Endothelial cell of umbilical vein (primary cell): ENCODE measurements at regions not wholly inside any gene's neighbourhood (a gene's known extent, or its start where the extent isn't known, plus 50 kb on each side); places are given as distances from the start of the nearest gene placed in this dataset.

Source experiments
- BruUV-seq: library from RNA; stranded (reverse); fragments of 400-500 nt; replicated peaks from 2 replicates; lab custom pipeline; 2021; lab: Mats Ljungman, UMichigan
- CTCF ChIA-PET: fragments of 300-600, 350-600 bp; sonication (Branson Sonifier 250); formaldehyde crosslinking; loops from one replicate; lab custom pipeline; 2021; ENCODE audit warnings: antibody characterized with exemption, inconsistent platforms; lab: Charles Lee
- POLR2A ChIA-PET: fragments of 300-600, 350-600 bp; sonication (Branson Sonifier 250); formaldehyde crosslinking; loops from one replicate; lab custom pipeline; 2021; ENCODE audit warnings: antibody characterized with exemption, inconsistent platforms; lab: Charles Lee
- DNase-seq: peaks from one replicate; pipeline ENCODE4 v3.0.0-alpha.2; 2011; ENCODE audit warnings: low read depth, low spot score
- FAIRE-seq: peaks from 2 replicates; lab custom pipeline; 2011; peaks lifted over from hg19 to GRCh38; lab: Jason Lieb, UNC
- H2AFZ ChIP-seq: 2 replicates; pipeline ENCODE4 v1.6.0; 2012; ENCODE audit warnings: low read depth, low read length, control low read depth, inconsistent platforms
- H3K27ac ChIP-seq: 2 replicates; pipeline ENCODE4 v1.5.1; 2011; ENCODE audit warnings: low read depth, mild to moderate bottlenecking, control low read depth, low read length, moderate library complexity; ENCODE audit not compliant: insufficient read depth
- H3K27me3 ChIP-seq, 2 experiments: 2 replicates each; pipeline versions ENCODE4 v1.6.0 to v1.6.1; 2011; ENCODE audit warnings: low read length in 2 of 2, mixed read lengths in 1 of 2; ENCODE audit not compliant: control insufficient read depth in 2 of 2, insufficient read depth in 2 of 2
- H3K36me3 ChIP-seq, 2 experiments: 2 replicates in 1 of 2; 3 replicates in 1 of 2; pipeline ENCODE4 v1.5.1; 2011; ENCODE audit warnings: low read length in 2 of 2, mild to moderate bottlenecking in 1 of 2, moderate library complexity in 1 of 2; ENCODE audit not compliant: control insufficient read depth in 2 of 2, insufficient read depth in 2 of 2; ENCODE audit errors: extremely low read depth in 1 of 2
- H3K4me1 ChIP-seq: 3 replicates; pipeline ENCODE4 v1.5.1; 2011; ENCODE audit warnings: mild to moderate bottlenecking, low read length; ENCODE audit not compliant: control insufficient read depth, insufficient read depth; ENCODE audit errors: extremely low read depth
- H3K4me2 ChIP-seq: 2 replicates; pipeline ENCODE4 v1.6.1; 2011; ENCODE audit warnings: low read length, control low read depth, mixed read lengths; ENCODE audit not compliant: insufficient read depth
- H3K4me3 ChIP-seq, 3 experiments: fragments of 200-600 bp in 1 of 3; sonication (generic), shearing (Covaris generic) in 1 of 3; replicated peaks in 1 of 3; 2 replicates each; pipeline ENCODE4 v1.5.1; 2011 to 2016; ENCODE audit warnings: control low read depth in 3 of 3, low read length in 3 of 3, mild to moderate bottlenecking in 2 of 3, inconsistent platforms in 1 of 3, low read depth in 1 of 3, moderate library complexity in 1 of 3; ENCODE audit not compliant: insufficient read depth in 1 of 3
- H3K79me2 ChIP-seq: 2 replicates; pipeline ENCODE4 v1.6.0; 2012; ENCODE audit warnings: low read length, inconsistent platforms; ENCODE audit not compliant: control insufficient read depth, insufficient read depth
- H3K9ac ChIP-seq: replicated peaks from 2 replicates; pipeline ENCODE3; 2011; ENCODE audit warnings: low read length, control low read depth; ENCODE audit not compliant: insufficient read depth; ENCODE audit errors: extremely low read depth
- H3K9me1 ChIP-seq: replicated peaks from 3 replicates; pipeline ENCODE4 v1.6.0; 2011; ENCODE audit warnings: mild to moderate bottlenecking, low read length; ENCODE audit not compliant: control insufficient read depth, insufficient read depth; ENCODE audit errors: extremely low read depth
- H3K9me3 ChIP-seq: replicated peaks from 2 replicates; pipeline ENCODE4 v1.5.1; 2012; ENCODE audit warnings: low read length, inconsistent platforms; ENCODE audit not compliant: control insufficient read depth, insufficient read depth
- H4K20me1 ChIP-seq: replicated peaks from 2 replicates; pipeline ENCODE3; 2011; ENCODE audit warnings: mild to moderate bottlenecking, low read length; ENCODE audit not compliant: control insufficient read depth, insufficient read depth; ENCODE audit errors: extremely low read depth
- CTCF ChIP-seq, 2 donors: IDR thresholded peaks; 1 replicate in 1 of 2; 2 replicates in 1 of 2; pipeline ENCODE4 v1.5.1; 2011; ENCODE audit warnings: low read length in 2 of 2, mild to moderate bottlenecking in 2 of 2, moderate library complexity in 2 of 2, control low read depth in 1 of 2, inconsistent platforms in 1 of 2, low read depth in 1 of 2; ENCODE audit not compliant: insufficient read depth in 1 of 2; ENCODE audit errors: extremely low read depth in 1 of 2
- EZH2 ChIP-seq: IDR thresholded peaks from 2 replicates; pipeline ENCODE4 v1.6.1; 2012; ENCODE audit warnings: borderline replicate concordance, low read depth, mild to moderate bottlenecking, moderate library complexity, low read length, inconsistent platforms; ENCODE audit not compliant: severe bottlenecking
- FOS ChIP-seq: IDR thresholded peaks from 2 replicates; pipeline ENCODE4 v1.6.1; 2011; ENCODE audit warnings: mild to moderate bottlenecking, low read length, moderate library complexity, borderline replicate concordance; ENCODE audit not compliant: insufficient read depth
- GATA2 ChIP-seq: IDR thresholded peaks from 2 replicates; pipeline ENCODE4 v1.7.0; 2011; ENCODE audit warnings: low read depth, mild to moderate bottlenecking, moderate library complexity, mixed read lengths, low read length; ENCODE audit not compliant: insufficient read length, insufficient read depth
- JUN ChIP-seq: IDR thresholded peaks from 2 replicates; pipeline ENCODE4 v1.6.1; 2011; ENCODE audit warnings: borderline replicate concordance, low read depth; ENCODE audit not compliant: insufficient read length, insufficient read depth
- MAX ChIP-seq: IDR thresholded peaks from 2 replicates; pipeline ENCODE4 v1.6.1; 2011; ENCODE audit not compliant: insufficient read depth, insufficient read length
- MYC ChIP-seq: IDR thresholded peaks from one replicate; pipeline ENCODE4 v1.6.1; 2011; ENCODE audit warnings: mild to moderate bottlenecking, low read depth, low read length
- POLR2A ChIP-seq: IDR thresholded peaks from 2 replicates; pipeline ENCODE4 v1.6.1; 2012; ENCODE audit warnings: low read depth, mild to moderate bottlenecking, control low read depth, low read length
- POLR2AphosphoS5 ChIP-seq: IDR thresholded peaks from 2 replicates; pipeline ENCODE4 v1.6.1; 2012; ENCODE audit warnings: low read depth, mild to moderate bottlenecking, control low read depth, low read length, moderate library complexity; ENCODE audit not compliant: insufficient read depth
- dilution Hi-C: fragments of 300-500 bp; cut with MboI; formaldehyde crosslinking; loops from one replicate; pipeline ENCODE4 v1.15.0; 2019; ENCODE audit warnings: low sequenced_read_pairs; ENCODE audit not compliant: extremely low pct_ligation_motif_present
- intact Hi-C: fragments of 100-400 bp; cut with micrococcal nuclease; formaldehyde crosslinking; loops from one replicate; pipeline ENCODE4 v1.10.0; 2022

- no peak overlapping the region for H3K4me3 ChIP-seq
- H3K36me3 ChIP-seq = no peaks in the 10 kb centered on the region
- H3K9ac ChIP-seq = no peak overlapping the region
- no peak overlapping the region for H3K4me2 ChIP-seq
- H3K27me3 ChIP-seq = no peaks in the 10 kb centered on the region
- no peak overlapping the region for H2AFZ ChIP-seq
- H3K27ac ChIP-seq = no peak overlapping the region
- DNase-seq = no peak
- H3K79me2 ChIP-seq = no peaks in the 10 kb centered on the region
- ChIA-PET POLR2A (no interaction called here), CTCF (no interaction called here)
- no peak for FAIRE-seq
- dilution Hi-C loops (no loop called here), intact Hi-C loops (no loop called here)
- H3K9me1 ChIP-seq = no peaks in the 10 kb centered on the region
- TF ChIP-seq EZH2 (no peak), POLR2A (no peak), GATA2 (no peak), MYC (no peak), POLR2AphosphoS5 (no peak), CTCF (IDR thresholded peaks at IDR 0.05; ENCODE audit: extremely low read depth in 1 of 2, insufficient read depth in 1 of 2, low read depth in 1 of 2, low read length in 2 of 2) (no peak), FOS (no peak), MAX (no peak), JUN (no peak)
- H3K9me3 ChIP-seq = no peaks in the 10 kb centered on the region
- H3K4me1 ChIP-seq = no peaks in the 10 kb centered on the region
- H4K20me1 ChIP-seq = no peaks in the 10 kb centered on the region
- no TSS peak for BruUV-seq
Observed at GRCh38 chr13:88395804-88396203, 724.6 kb downstream of the SLITRK5 start.
